Gastroesophageal sphincter (tissue), 3 donors: ENCODE measurements at regions not wholly inside any gene's neighbourhood (a gene's known extent, or its start where the extent isn't known, plus 50 kb on each side); places are given as distances from the start of the nearest gene placed in this dataset.

Experiments
- EP300 ChIP-seq: sonication (generic); formaldehyde crosslinking; IDR thresholded peaks from one replicate; pipeline ENCODE4 v1.6.1; 2017; ENCODE audit warnings: antibody characterized with exemption, mild to moderate bottlenecking
- POLR2A ChIP-seq, 2 donors: fragments of 450-650 bp; IDR thresholded peaks; one replicate each; pipeline ENCODE4 v1.6.1; 2017; ENCODE audit warnings: antibody characterized with exemption in 2 of 2, mild to moderate bottlenecking in 2 of 2, moderate library complexity in 1 of 2
- TF ChIP-seq, protein P1 (sequence below), 4 experiments: fragments of 200-600 bp in 2 of 4; fragments of 450-650 bp in 2 of 4; sonication (generic) in 1 of 4; IDR thresholded peaks; one replicate each; pipeline ENCODE4 v1.5.1; 2017 to 2019; ENCODE audit warnings: antibody characterized with exemption in 4 of 4, mild to moderate bottlenecking in 2 of 4, moderate library complexity in 2 of 4

- TF ChIP-seq, protein P1, sequence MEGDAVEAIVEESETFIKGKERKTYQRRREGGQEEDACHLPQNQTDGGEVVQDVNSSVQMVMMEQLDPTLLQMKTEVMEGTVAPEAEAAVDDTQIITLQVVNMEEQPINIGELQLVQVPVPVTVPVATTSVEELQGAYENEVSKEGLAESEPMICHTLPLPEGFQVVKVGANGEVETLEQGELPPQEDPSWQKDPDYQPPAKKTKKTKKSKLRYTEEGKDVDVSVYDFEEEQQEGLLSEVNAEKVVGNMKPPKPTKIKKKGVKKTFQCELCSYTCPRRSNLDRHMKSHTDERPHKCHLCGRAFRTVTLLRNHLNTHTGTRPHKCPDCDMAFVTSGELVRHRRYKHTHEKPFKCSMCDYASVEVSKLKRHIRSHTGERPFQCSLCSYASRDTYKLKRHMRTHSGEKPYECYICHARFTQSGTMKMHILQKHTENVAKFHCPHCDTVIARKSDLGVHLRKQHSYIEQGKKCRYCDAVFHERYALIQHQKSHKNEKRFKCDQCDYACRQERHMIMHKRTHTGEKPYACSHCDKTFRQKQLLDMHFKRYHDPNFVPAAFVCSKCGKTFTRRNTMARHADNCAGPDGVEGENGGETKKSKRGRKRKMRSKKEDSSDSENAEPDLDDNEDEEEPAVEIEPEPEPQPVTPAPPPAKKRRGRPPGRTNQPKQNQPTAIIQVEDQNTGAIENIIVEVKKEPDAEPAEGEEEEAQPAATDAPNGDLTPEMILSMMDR (IDR thresholded peaks at IDR 0.05), result no peak
- no peak for TF ChIP-seq POLR2A (IDR thresholded peaks at IDR 0.05)
- no peak for TF ChIP-seq EP300
Observed at GRCh38 chr15:38829086-38829485, 264.5 kb upstream of the RASGRP1 start.
